Body of pancreas (tissue), 4 donors: ENCODE measurements at regions not wholly inside any gene's neighbourhood (a gene's known extent, or its start where the extent isn't known, plus 50 kb on each side); places are given as distances from the start of the nearest gene placed in this dataset.

ENCODE experiments used
- ATAC-seq: fragments of 150-250 bp; one replicate; pipeline ENCODE4 v1.9.1; 2016
- DNase-seq, 4 donors: peaks; one replicate each; pipeline ENCODE4 v3.0.0-alpha.2; 2019
- H3K27ac ChIP-seq, 4 donors: fragments of 200-600 bp; sonication (generic); 1 replicate in 3 of 4; 2 replicates in 1 of 4; pipeline versions ENCODE4 v1.5.1 to v1.6.1; 2016 to 2019; ENCODE audit warnings: mild to moderate bottlenecking in 1 of 4, mixed read lengths in 1 of 4, moderate library complexity in 1 of 4
- H3K27me3 ChIP-seq, 2 donors: fragments of 200-600 bp; sonication (generic); one replicate each; pipeline ENCODE4 v1.6.0; 2016; ENCODE audit warnings: mild to moderate bottlenecking in 1 of 2
- H3K36me3 ChIP-seq, 2 donors: fragments of 200-600 bp; sonication (generic); replicated peaks in 1 of 2; 2 replicates each; pipeline ENCODE4 v1.5.1; 2016; ENCODE audit warnings: low read depth in 2 of 2; ENCODE audit not compliant: insufficient read depth in 1 of 2
- H3K4me1 ChIP-seq: fragments of 200-600 bp; sonication (generic); one replicate; pipeline ENCODE4 v1.6.0; 2016
- H3K4me3 ChIP-seq, 2 donors: fragments of 200-600 bp; sonication (generic); 1 replicate in 1 of 2; 2 replicates in 1 of 2; pipeline ENCODE4 v1.5.1; 2016 to 2019
- H3K9me3 ChIP-seq, 3 donors: fragments of 200-600 bp; sonication (generic); 1 replicate in 2 of 3; 2 replicates in 1 of 3; pipeline ENCODE4 v1.5.1; 2016
- CTCF ChIP-seq, 7 experiments: fragments of 450-650 bp in 4 of 7; fragments of 200-600 bp in 3 of 7; sonication (generic) in 3 of 7; IDR thresholded peaks; one replicate each; pipeline ENCODE4 v1.5.1; 2016 to 2019; ENCODE audit warnings: antibody characterized with exemption in 7 of 7
- POLR2A ChIP-seq, 3 donors: fragments of 450-650 bp; IDR thresholded peaks; one replicate each; pipeline ENCODE4 v1.6.1; 2016; ENCODE audit warnings: antibody characterized with exemption in 3 of 3, mild to moderate bottlenecking in 2 of 3
- WGBS, 2 donors: methylation state at CpG; one replicate each; pipeline ENCODE4 v1.1.5; 2017; 5-methylcytosine and 5-hydroxymethylcytosine counted together
- intact Hi-C: fragments of 100-400 bp; cut with DNase I; formaldehyde crosslinking; loops from one replicate; pipeline ENCODE4 v1.15.1; 2023

GRCh38 chr14:100667656-100668055 lies 59.0 kb upstream of the DLK1 start:
- WGBS, 2 donors = 82 to 87% methylated on average over 15 to 19 of the region's 19 CpGs
- Histone ChIP-seq H3K27me3 (no peaks in the 10 kb centered on the region), H3K36me3 (no peaks in the 10 kb centered on the region), H3K4me3 (no peak overlapping the region), H3K4me1 (peaks cover 29% of the 10 kb centered on the region), H3K9me3 (no peaks in the 10 kb centered on the region), H3K27ac (no peak overlapping the region)
- DNase-seq (no peak), ATAC-seq (no peak)
- TF ChIP-seq POLR2A (IDR thresholded peaks at IDR 0.05) = no peak
- TF ChIP-seq CTCF (IDR thresholded peaks at IDR 0.05) = no peak
- intact Hi-C loops = no loop called here

- no peak for ATAC-seq
- no peak for DNase-seq
- H3K27me3 ChIP-seq = no peaks in the 10 kb centered on the region
- WGBS, 2 donors = 82 to 95% methylated on average over 2 to 6 of the region's 6 CpGs
- no peak overlapping the region for H3K27ac ChIP-seq
- H3K4me3 ChIP-seq = no peak overlapping the region
- no peaks in the 10 kb centered on the region for H3K36me3 ChIP-seq
- intact Hi-C loops = no loop called here
- no peak for TF ChIP-seq CTCF (IDR thresholded peaks at IDR 0.05)
- no peak for TF ChIP-seq POLR2A (IDR thresholded peaks at IDR 0.05)
- peaks cover 35% of the 10 kb centered on the region for H3K4me1 ChIP-seq
- no peaks in the 10 kb centered on the region for H3K9me3 ChIP-seq
Measured at GRCh38 chr14:100668352-100668751, 58.3 kb upstream of the DLK1 start.

DNA sequence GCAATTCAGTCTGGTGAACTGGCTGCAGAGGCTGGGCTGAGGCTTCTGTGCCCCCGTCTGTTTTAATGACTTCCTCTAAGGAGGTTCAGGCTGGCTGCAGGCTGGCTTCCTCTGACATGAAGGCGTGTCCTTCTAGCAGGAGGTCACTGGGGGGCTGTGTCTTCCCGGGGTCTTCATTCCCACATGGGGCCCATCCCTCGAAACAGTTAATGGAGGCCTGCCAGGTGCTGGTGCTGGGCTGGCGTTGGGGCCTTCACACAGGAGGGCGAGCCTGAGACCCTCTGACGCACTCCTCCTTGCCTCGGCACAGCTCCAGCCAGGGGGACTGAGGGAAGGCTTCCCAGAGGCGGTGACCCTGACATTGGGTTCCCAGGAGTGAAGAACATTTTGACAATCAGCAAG lies 57.7 kb upstream of the DLK1 start:
- 69 to 76% methylated on average over 8 to 9 of the region's 9 CpGs for WGBS, 2 donors
- H3K27ac ChIP-seq = no peak overlapping the region
- H3K36me3 ChIP-seq = no peaks in the 10 kb centered on the region
- ATAC-seq = no peak
- TF ChIP-seq CTCF (IDR thresholded peaks at IDR 0.05) = no peak
- no peak for TF ChIP-seq POLR2A (IDR thresholded peaks at IDR 0.05)
- H3K4me3 ChIP-seq = no peak overlapping the region
- H3K27me3 ChIP-seq = no peaks in the 10 kb centered on the region
- no peaks in the 10 kb centered on the region for H3K9me3 ChIP-seq
- H3K4me1 ChIP-seq = peaks cover 37% of the 10 kb centered on the region
- DNase-seq = no peak
- intact Hi-C loops = no loop called here

DNA sequence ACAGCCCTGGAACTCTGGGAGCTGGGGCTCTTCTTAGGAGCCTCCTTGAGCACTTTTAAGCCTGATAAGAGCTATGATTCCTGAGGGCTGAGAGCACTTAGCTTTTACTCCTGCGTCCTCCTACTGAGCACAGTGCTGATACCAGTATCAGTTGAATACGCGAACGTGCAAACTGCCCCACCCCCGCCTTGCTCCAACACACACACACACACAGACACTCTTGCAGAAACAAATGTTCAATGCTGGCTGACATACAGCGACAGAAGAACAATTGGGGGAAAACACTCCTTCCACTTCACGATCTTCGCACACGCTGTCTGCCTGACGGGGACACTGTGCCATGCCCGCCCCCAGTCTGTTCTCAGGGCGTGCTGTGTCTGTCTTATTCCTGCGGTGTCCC lies 57.2 kb upstream of the DLK1 start:
- Histone ChIP-seq H3K4me3 (no peak overlapping the region), H3K27me3 (no peaks in the 10 kb centered on the region), H3K36me3 (no peaks in the 10 kb centered on the region), H3K4me1 (peaks cover 36% of the 10 kb centered on the region), H3K9me3 (no peaks in the 10 kb centered on the region), H3K27ac (no peak overlapping the region)
- TF ChIP-seq CTCF (IDR thresholded peaks at IDR 0.05) (no peak), POLR2A (IDR thresholded peaks at IDR 0.05) (no peak)
- intact Hi-C loops = no loop called here
- ATAC-seq (no peak), DNase-seq (no peak)
- 56 to 75% methylated on average over 13 of the region's 13 CpGs for WGBS, 2 donors

DNA sequence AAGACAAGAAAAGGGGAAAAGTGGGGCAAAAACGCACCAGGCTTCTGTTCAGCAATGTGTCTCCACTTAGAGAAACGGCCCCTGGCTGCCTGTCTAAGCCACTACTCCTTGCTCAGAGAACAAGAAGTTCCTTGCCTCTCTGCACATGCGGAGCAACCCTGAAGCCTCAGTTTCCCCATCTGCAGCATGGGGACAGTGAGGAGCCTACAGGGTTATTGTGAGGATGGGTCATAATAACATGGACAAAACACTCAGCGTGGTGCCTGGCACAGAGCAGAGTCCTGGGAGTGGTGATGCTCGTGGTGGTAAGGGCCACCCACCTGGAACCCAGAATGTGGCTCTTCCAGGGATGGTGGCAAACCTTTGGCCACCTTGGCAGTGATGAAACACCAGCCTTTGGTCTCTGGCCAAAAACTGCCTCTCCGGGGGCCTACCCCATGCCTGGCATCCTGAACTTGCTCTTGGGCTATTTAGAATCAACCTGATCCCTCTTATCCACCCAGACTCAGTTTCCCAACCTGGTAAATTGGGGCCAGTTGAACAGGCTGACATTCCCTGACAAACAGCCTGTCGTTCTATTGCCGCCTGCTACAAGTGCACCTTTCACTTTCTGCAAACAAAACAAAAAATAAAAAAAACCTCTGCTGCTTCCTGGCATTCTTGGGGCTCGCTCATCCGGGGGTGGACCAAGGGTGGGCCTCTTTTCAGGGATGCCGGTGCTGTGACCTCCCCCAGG lies 56.5 kb upstream of the DLK1 start:
- no peak overlapping the region for H3K27ac ChIP-seq
- no peak for DNase-seq
- H3K4me3 ChIP-seq = no peak overlapping the region
- H3K36me3 ChIP-seq = no peaks in the 10 kb centered on the region
- WGBS, 2 donors = 37 to 41% methylated on average over 6 to 11 of the region's 11 CpGs
- TF ChIP-seq POLR2A (IDR thresholded peaks at IDR 0.05) (no peak), CTCF (IDR thresholded peaks at IDR 0.05) (no peak)
- intact Hi-C loops = no loop called here
- ATAC-seq = no peak
- peaks cover 29% of the 10 kb centered on the region for H3K4me1 ChIP-seq
- no peaks in the 10 kb centered on the region for H3K27me3 ChIP-seq
- H3K9me3 ChIP-seq = no peaks in the 10 kb centered on the region
